GM19397 (cell line): ENCODE measurements at regions not wholly inside any gene's neighbourhood (a gene's known extent, or its start where the extent isn't known, plus 50 kb on each side); places are given as distances from the start of the nearest gene placed in this dataset.

Source experiments
- ATAC-seq: cut with Tn5 transposase; IDR thresholded peaks from one replicate; pipeline ENCODE4 v1.9.1; 2021; ENCODE audit warnings: mild to moderate bottlenecking, moderate library complexity; ENCODE audit not compliant: unreplicated experiment

- ATAC-seq = no peak
Measured at GRCh38 chr2:21382701-21383520, 259.1 kb downstream of the TDRD15 start.

GRCh38 chr2:21386666-21387065 lies 262.9 kb downstream of the TDRD15 start:
- ATAC-seq = no peak

- ATAC-seq = no peak
Measured at GRCh38 chr2:21392649-21393048, 268.9 kb downstream of the TDRD15 start.

- ATAC-seq = no peak
Measured at GRCh38 chr2:21393173-21393572, 269.4 kb downstream of the TDRD15 start.

- no peak for ATAC-seq
Measured at GRCh38 chr2:21395366-21395765, 271.6 kb downstream of the TDRD15 start.

GRCh38 chr2:21396252-21396651 lies 272.5 kb downstream of the TDRD15 start:
- ATAC-seq = no peak

- ATAC-seq = no peak
Measured at GRCh38 chr2:21401022-21401698, 277.4 kb downstream of the TDRD15 start.

GRCh38 chr2:21404137-21404536 lies 280.4 kb downstream of the TDRD15 start:
- ATAC-seq = no peak

- no peak for ATAC-seq
Measured at GRCh38 chr2:21404827-21405625, 281.3 kb downstream of the TDRD15 start.

GRCh38 chr2:21406386-21406785 lies 282.6 kb downstream of the TDRD15 start:
- ATAC-seq = no peak

GRCh38 chr2:21406911-21407310 lies 283.1 kb downstream of the TDRD15 start:
- no peak for ATAC-seq

- ATAC-seq = no peak
Measured at GRCh38 chr2:21407851-21408250, 284.1 kb downstream of the TDRD15 start.

GRCh38 chr2:21411741-21412140 lies 288.0 kb downstream of the TDRD15 start:
- ATAC-seq = no peak

- ATAC-seq = no peak
Measured at GRCh38 chr2:21412944-21413443, 289.2 kb downstream of the TDRD15 start.

GRCh38 chr2:21415234-21415633 lies 291.5 kb downstream of the TDRD15 start:
- ATAC-seq = no peak

GRCh38 chr2:21416226-21416625 lies 292.5 kb downstream of the TDRD15 start:
- ATAC-seq = no peak

GRCh38 chr2:21418456-21418855 lies 294.7 kb downstream of the TDRD15 start:
- no peak for ATAC-seq

GRCh38 chr2:21420553-21421335 lies 297.0 kb downstream of the TDRD15 start:
- no peak for ATAC-seq

GRCh38 chr2:21422050-21422449 lies 298.3 kb downstream of the TDRD15 start:
- peak; percentile 44 for ATAC-seq

- no peak for ATAC-seq
Measured at GRCh38 chr2:21422724-21423522, 299.2 kb downstream of the TDRD15 start.
